ENCODE measurements at regions not wholly inside any gene's neighbourhood (a gene's known extent, or its start where the extent isn't known, plus 50 kb on each side); places are given as distances from the start of the nearest gene placed in this dataset.

DNA sequence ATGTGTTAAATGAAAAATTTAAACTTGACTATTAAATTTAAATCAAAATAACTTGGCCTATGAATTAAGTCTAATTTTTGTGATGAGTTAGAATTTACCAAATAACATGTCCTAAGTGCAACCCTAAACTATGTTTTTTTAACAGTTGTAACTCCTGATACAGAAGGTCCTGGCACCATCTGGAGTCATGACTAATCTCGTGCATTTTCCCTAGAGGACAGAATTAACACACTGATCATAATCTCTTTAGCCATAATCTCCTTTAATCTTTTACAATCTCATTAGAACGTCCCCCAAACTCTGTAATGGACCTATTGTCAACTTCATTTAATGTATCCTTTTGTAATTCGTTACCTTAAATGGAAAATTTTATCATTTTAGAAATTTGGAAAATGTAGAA is 100.6 kb downstream of the SUCNR1 start:
- TF ChIP-seq, protein P1, sequence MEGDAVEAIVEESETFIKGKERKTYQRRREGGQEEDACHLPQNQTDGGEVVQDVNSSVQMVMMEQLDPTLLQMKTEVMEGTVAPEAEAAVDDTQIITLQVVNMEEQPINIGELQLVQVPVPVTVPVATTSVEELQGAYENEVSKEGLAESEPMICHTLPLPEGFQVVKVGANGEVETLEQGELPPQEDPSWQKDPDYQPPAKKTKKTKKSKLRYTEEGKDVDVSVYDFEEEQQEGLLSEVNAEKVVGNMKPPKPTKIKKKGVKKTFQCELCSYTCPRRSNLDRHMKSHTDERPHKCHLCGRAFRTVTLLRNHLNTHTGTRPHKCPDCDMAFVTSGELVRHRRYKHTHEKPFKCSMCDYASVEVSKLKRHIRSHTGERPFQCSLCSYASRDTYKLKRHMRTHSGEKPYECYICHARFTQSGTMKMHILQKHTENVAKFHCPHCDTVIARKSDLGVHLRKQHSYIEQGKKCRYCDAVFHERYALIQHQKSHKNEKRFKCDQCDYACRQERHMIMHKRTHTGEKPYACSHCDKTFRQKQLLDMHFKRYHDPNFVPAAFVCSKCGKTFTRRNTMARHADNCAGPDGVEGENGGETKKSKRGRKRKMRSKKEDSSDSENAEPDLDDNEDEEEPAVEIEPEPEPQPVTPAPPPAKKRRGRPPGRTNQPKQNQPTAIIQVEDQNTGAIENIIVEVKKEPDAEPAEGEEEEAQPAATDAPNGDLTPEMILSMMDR (IDR thresholded peaks at IDR 0.05) = no peak
- TF ChIP-seq POLR2AphosphoS5 (IDR thresholded peaks at IDR 0.05; ENCODE audit: low read depth, low read length) (no peak), SIN3A (IDR thresholded peaks at IDR 0.05; ENCODE audit: borderline replicate concordance, insufficient read depth, low read depth, low read length) (no peak)
